ENCODE measurements at regions not wholly inside any gene's neighbourhood (a gene's known extent, or its start where the extent isn't known, plus 50 kb on each side); places are given as distances from the start of the nearest gene placed in this dataset.

DNA sequence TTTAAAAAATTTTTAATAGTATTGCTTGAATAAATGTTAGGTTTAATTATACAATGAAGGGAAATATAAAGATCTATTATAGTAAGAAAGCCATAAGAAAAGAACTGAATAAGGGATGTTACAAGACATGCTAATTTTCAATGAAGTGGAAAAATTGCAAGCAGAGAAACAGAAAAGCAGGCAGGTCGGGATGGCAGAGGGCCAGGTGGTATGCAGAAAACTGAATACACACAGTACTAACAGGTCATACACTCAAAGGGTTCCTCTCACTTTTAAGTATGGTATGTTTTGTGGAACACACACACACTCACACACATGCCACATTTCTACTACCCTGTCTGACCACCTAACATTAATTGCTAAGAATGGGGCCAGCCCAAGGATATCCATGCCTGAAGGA is 76.7 kb upstream of the DTNA start:
- H3K27ac ChIP-seq (ENCODE audit: low read length), result no peak overlapping the region
- H3K9ac ChIP-seq (ENCODE audit: low read length in 2 of 2), result no peak overlapping the region
- no peaks in the 10 kb centered on the region for H3K9me3 ChIP-seq (ENCODE audit: control insufficient read depth in 2 of 2, low read length in 2 of 2)
- H3K4me3 ChIP-seq (ENCODE audit: low read length in 2 of 2), result no peak overlapping the region
- no peaks in the 10 kb centered on the region for H3K4me1 ChIP-seq (ENCODE audit: control insufficient read depth, insufficient read depth, low read length)
- no peaks in the 10 kb centered on the region for H3K27me3 ChIP-seq (ENCODE audit: control insufficient read depth in 1 of 2, insufficient read depth in 2 of 2, low read length in 2 of 2)
- H3K36me3 ChIP-seq (ENCODE audit: control insufficient read depth in 2 of 2, insufficient read depth in 2 of 2, low read length in 2 of 2), result no peaks in the 10 kb centered on the region

GRCh38 chr18:34637094-34637801 is 72.8 kb upstream of the DTNA start:
- no peak overlapping the region for H3K27ac ChIP-seq (ENCODE audit: low read length)
- H3K9me3 ChIP-seq (ENCODE audit: control insufficient read depth in 2 of 2, low read length in 2 of 2), result no peaks in the 10 kb centered on the region
- no peak overlapping the region for H3K4me3 ChIP-seq (ENCODE audit: low read length in 2 of 2)
- no peaks in the 10 kb centered on the region for H3K27me3 ChIP-seq (ENCODE audit: control insufficient read depth in 1 of 2, insufficient read depth in 2 of 2, low read length in 2 of 2)
- no peaks in the 10 kb centered on the region for H3K36me3 ChIP-seq (ENCODE audit: control insufficient read depth in 2 of 2, insufficient read depth in 2 of 2, low read length in 2 of 2)
- no peaks in the 10 kb centered on the region for H3K4me1 ChIP-seq (ENCODE audit: control insufficient read depth, insufficient read depth, low read length)
- no peak overlapping the region for H3K9ac ChIP-seq (ENCODE audit: low read length in 2 of 2)

- Histone ChIP-seq H3K27ac (ENCODE audit: low read length) (no peak overlapping the region), H3K4me3 (ENCODE audit: low read length in 2 of 2) (no peak overlapping the region), H3K36me3 (ENCODE audit: control insufficient read depth in 2 of 2, insufficient read depth in 2 of 2, low read length in 2 of 2) (no peaks in the 10 kb centered on the region), H3K9me3 (ENCODE audit: control insufficient read depth in 2 of 2, low read length in 2 of 2) (no peaks in the 10 kb centered on the region), H3K27me3 (ENCODE audit: control insufficient read depth in 1 of 2, insufficient read depth in 2 of 2, low read length in 2 of 2) (no peaks in the 10 kb centered on the region), H3K4me1 (ENCODE audit: control insufficient read depth, insufficient read depth, low read length) (no peaks in the 10 kb centered on the region), H3K9ac (ENCODE audit: low read length in 2 of 2) (no peak overlapping the region)
Observed at GRCh38 chr18:34639687-34640086, 70.4 kb upstream of the DTNA start.

GRCh38 chr18:34640276-34640675 is 69.8 kb upstream of the DTNA start:
- H3K4me1 ChIP-seq (ENCODE audit: control insufficient read depth, insufficient read depth, low read length), result no peaks in the 10 kb centered on the region
- no peak overlapping the region for H3K27ac ChIP-seq (ENCODE audit: low read length)
- H3K4me3 ChIP-seq (ENCODE audit: low read length in 2 of 2), result no peak overlapping the region
- no peaks in the 10 kb centered on the region for H3K36me3 ChIP-seq (ENCODE audit: control insufficient read depth in 2 of 2, insufficient read depth in 2 of 2, low read length in 2 of 2)
- no peaks in the 10 kb centered on the region for H3K27me3 ChIP-seq (ENCODE audit: control insufficient read depth in 1 of 2, insufficient read depth in 2 of 2, low read length in 2 of 2)
- H3K9me3 ChIP-seq (ENCODE audit: control insufficient read depth in 2 of 2, low read length in 2 of 2), result no peaks in the 10 kb centered on the region
- no peak overlapping the region for H3K9ac ChIP-seq (ENCODE audit: low read length in 2 of 2)

- Histone ChIP-seq H3K9ac (ENCODE audit: low read length in 2 of 2) (no peak overlapping the region), H3K9me3 (ENCODE audit: control insufficient read depth in 2 of 2, low read length in 2 of 2) (no peaks in the 10 kb centered on the region), H3K36me3 (ENCODE audit: control insufficient read depth in 2 of 2, insufficient read depth in 2 of 2, low read length in 2 of 2) (no peaks in the 10 kb centered on the region), H3K27ac (ENCODE audit: low read length) (no peak overlapping the region), H3K27me3 (ENCODE audit: control insufficient read depth in 1 of 2, insufficient read depth in 2 of 2, low read length in 2 of 2) (no peaks in the 10 kb centered on the region), H3K4me1 (ENCODE audit: control insufficient read depth, insufficient read depth, low read length) (no peaks in the 10 kb centered on the region), H3K4me3 (ENCODE audit: low read length in 2 of 2) (no peak overlapping the region)
Observed at GRCh38 chr18:34643989-34644388, 66.1 kb upstream of the DTNA start.

- Histone ChIP-seq H3K9ac (ENCODE audit: low read length in 2 of 2) (no peak overlapping the region), H3K9me3 (ENCODE audit: control insufficient read depth in 2 of 2, low read length in 2 of 2) (no peaks in the 10 kb centered on the region), H3K4me3 (ENCODE audit: low read length in 2 of 2) (no peak overlapping the region), H3K27me3 (ENCODE audit: control insufficient read depth in 1 of 2, insufficient read depth in 2 of 2, low read length in 2 of 2) (no peaks in the 10 kb centered on the region), H3K36me3 (ENCODE audit: control insufficient read depth in 2 of 2, insufficient read depth in 2 of 2, low read length in 2 of 2) (no peaks in the 10 kb centered on the region), H3K27ac (ENCODE audit: low read length) (no peak overlapping the region), H3K4me1 (ENCODE audit: control insufficient read depth, insufficient read depth, low read length) (no peaks in the 10 kb centered on the region)
Observed at GRCh38 chr18:34647251-34647650, 62.8 kb upstream of the DTNA start.

DNA sequence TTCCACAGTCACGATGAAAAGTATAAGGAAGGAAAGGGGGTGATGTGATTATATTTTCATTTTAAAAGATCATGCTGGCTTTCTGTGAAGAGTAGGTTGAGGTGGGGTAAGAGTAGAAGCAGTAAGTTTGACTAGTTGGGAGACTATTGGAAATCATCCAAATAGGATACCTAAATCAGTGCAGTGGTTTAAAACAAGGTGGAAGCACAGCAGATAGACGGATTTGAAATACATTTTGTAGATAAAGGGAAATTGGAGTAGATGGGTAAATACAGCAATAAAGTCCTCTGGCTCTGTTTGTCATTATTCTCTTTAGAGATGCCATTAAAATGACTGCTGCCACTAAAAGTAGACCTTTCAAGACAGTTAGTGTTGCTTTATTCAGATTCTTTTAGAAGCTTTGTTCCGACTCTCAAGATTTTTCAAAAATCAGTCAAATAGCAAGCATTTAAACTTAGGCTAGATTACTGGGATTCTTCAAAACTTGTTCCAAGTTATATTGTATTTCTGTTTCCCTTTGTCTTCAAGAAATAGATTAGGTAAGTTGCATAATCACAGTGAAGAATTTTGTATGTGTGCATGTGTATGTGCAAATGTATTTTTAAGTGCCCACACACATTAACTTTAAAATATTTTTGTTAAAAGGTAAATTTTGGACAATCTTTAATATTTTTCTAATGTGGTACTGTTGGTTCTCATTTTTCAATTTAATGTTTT is 61.7 kb upstream of the DTNA start:
- H3K27ac ChIP-seq (ENCODE audit: low read length), result no peak overlapping the region
- H3K9ac ChIP-seq (ENCODE audit: low read length in 2 of 2), result no peak overlapping the region
- H3K4me3 ChIP-seq (ENCODE audit: low read length in 2 of 2), result no peak overlapping the region
- no peaks in the 10 kb centered on the region for H3K36me3 ChIP-seq (ENCODE audit: control insufficient read depth in 2 of 2, insufficient read depth in 2 of 2, low read length in 2 of 2)
- H3K4me1 ChIP-seq (ENCODE audit: control insufficient read depth, insufficient read depth, low read length), result no peaks in the 10 kb centered on the region
- no peaks in the 10 kb centered on the region for H3K27me3 ChIP-seq (ENCODE audit: control insufficient read depth in 1 of 2, insufficient read depth in 2 of 2, low read length in 2 of 2)
- no peaks in the 10 kb centered on the region for H3K9me3 ChIP-seq (ENCODE audit: control insufficient read depth in 2 of 2, low read length in 2 of 2)

- H3K27ac ChIP-seq (ENCODE audit: low read length), result no peak overlapping the region
Observed at GRCh38 chr18:34649080-34649479, 61.0 kb upstream of the DTNA start.

DNA sequence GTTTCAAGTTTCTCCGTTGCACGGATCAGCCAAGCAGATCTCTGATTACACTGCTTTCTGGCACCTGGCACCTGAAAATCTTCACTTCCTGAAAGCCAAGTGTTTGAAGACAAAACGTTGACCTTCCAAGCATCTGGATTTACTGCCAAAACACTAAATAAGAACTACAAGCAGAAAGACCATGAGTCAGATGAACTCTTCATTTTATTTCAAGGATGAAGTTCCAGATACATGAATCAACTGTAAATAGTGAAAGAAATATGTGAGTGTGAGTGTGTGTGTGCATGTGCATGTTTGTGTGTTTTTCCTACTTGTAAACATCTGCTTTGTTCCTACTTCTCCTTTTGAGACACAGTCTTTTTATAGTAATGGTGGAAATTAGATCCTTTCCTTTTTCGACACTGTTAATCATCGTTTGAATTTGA is 60.0 kb upstream of the DTNA start:
- no peaks in the 10 kb centered on the region for H3K36me3 ChIP-seq (ENCODE audit: control insufficient read depth in 2 of 2, insufficient read depth in 2 of 2, low read length in 2 of 2)
- no peaks in the 10 kb centered on the region for H3K27me3 ChIP-seq (ENCODE audit: control insufficient read depth in 1 of 2, insufficient read depth in 2 of 2, low read length in 2 of 2)
- H3K9ac ChIP-seq (ENCODE audit: low read length in 2 of 2), result no peak overlapping the region
- no peaks in the 10 kb centered on the region for H3K4me1 ChIP-seq (ENCODE audit: control insufficient read depth, insufficient read depth, low read length)
- H3K4me3 ChIP-seq (ENCODE audit: low read length in 2 of 2), result no peak overlapping the region
- H3K9me3 ChIP-seq (ENCODE audit: control insufficient read depth in 2 of 2, low read length in 2 of 2), result no peaks in the 10 kb centered on the region
- H3K27ac ChIP-seq (ENCODE audit: low read length), result no peak overlapping the region

More at GRCh38 chr18:34649080-34649479, 61.0 kb upstream of the DTNA start:
- Histone ChIP-seq H3K9me3 (ENCODE audit: control insufficient read depth in 2 of 2, low read length in 2 of 2) (no peaks in the 10 kb centered on the region), H3K4me1 (ENCODE audit: control insufficient read depth, insufficient read depth, low read length) (no peaks in the 10 kb centered on the region), H3K4me3 (ENCODE audit: low read length in 2 of 2) (no peak overlapping the region), H3K36me3 (ENCODE audit: control insufficient read depth in 2 of 2, insufficient read depth in 2 of 2, low read length in 2 of 2) (no peaks in the 10 kb centered on the region), H3K9ac (ENCODE audit: low read length in 2 of 2) (no peak overlapping the region), H3K27me3 (ENCODE audit: control insufficient read depth in 1 of 2, insufficient read depth in 2 of 2, low read length in 2 of 2) (no peaks in the 10 kb centered on the region)

GRCh38 chr18:34651586-34652369 is 58.3 kb upstream of the DTNA start:
- Histone ChIP-seq H3K27me3 (ENCODE audit: control insufficient read depth in 1 of 2, insufficient read depth in 2 of 2, low read length in 2 of 2) (no peaks in the 10 kb centered on the region), H3K4me1 (ENCODE audit: control insufficient read depth, insufficient read depth, low read length) (no peaks in the 10 kb centered on the region), H3K27ac (ENCODE audit: low read length) (no peak overlapping the region), H3K9ac (ENCODE audit: low read length in 2 of 2) (no peak overlapping the region), H3K4me3 (ENCODE audit: low read length in 2 of 2) (no peak overlapping the region), H3K36me3 (ENCODE audit: control insufficient read depth in 2 of 2, insufficient read depth in 2 of 2, low read length in 2 of 2) (no peaks in the 10 kb centered on the region), H3K9me3 (ENCODE audit: control insufficient read depth in 2 of 2, low read length in 2 of 2) (no peaks in the 10 kb centered on the region)
